HPDE6-E6E7 (cell line): ENCODE measurements at regions not wholly inside any gene's neighbourhood (a gene's known extent, or its start where the extent isn't known, plus 50 kb on each side); places are given as distances from the start of the nearest gene placed in this dataset.

ENCODE experiments used
- DNase-seq: peaks from one replicate; pipeline ENCODE4 v3.0.0; 2011; ENCODE audit warnings: missing footprints; ENCODE audit errors: extremely low spot score

DNA sequence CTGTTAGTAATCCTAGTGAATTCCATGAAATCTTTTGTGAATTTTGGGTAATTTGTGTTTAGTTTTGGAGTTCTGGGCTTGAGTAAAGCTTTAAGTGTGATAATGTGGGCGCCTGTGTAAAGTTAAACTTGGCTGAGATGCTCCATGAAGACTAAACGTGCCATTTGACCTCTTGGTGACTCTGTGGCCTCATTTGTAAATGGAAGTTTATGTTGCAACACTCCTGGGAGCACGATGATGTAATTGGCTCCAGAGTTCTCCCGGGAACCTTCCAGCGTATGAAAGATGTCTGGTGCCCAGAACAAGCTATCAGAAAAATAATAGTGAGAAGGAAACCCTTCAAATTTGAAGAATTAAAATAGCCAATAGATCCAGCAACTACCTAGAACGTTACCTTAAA lies 981.2 kb downstream of the TLE4 start:
- no peak for DNase-seq

DNA sequence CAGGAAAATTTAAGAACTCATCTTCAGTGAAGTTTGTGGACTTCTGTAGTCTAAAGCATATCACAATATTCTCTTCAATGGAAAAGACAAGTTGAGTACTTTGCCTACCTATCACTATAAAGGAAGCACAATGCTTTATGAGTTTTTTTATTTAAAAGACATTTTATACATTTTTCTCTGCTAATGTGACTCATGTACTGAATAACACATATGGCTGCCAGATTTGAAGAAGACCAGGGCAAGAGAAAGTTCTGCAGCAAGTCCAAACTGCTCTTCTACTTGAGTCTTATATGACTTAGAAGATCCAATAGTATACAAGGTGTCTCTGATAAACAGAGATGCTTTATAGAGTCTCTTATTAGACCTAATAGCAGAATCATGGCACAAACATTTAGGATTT lies 978.4 kb downstream of the TLE4 start:
- DNase-seq: no peak

DNA sequence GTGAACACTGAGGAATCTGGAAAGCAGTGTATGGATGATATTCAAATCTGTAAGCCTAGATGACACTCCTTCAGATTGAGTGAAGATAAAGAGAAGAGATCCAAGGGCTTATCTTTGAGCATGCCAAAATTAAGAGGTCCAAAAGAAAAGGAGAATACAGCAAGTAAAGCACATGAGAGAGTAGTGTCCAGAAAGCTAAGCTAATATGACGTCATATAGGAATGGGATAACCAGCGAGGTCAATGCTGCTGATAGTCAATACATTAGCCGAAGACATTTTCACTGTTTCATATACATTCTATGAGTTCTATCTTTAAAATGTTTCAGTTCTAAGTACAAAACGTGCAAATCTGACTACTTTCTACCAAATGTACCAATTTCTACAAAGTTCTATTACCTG lies 975.8 kb downstream of the TLE4 start:
- no peak for DNase-seq

DNA sequence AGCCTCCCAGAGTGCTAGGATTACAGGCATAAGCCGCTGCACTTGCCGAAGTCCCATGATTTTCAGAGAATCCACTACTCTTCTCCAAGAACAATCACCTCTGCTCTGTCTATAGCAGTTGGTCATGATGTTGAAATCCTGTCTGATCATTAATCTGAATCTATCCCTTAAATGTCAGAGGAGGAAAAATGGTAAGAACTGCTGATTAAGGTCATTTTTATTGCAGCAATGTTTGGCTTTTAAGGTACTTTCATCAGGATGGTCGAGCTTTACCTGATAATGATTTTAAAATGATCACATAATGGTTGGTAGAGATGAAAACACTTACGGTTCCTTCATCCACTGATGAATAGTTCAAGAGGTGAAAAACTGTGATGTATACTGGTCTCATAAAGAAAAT lies 968.6 kb downstream of the TLE4 start:
- no peak for DNase-seq

DNA sequence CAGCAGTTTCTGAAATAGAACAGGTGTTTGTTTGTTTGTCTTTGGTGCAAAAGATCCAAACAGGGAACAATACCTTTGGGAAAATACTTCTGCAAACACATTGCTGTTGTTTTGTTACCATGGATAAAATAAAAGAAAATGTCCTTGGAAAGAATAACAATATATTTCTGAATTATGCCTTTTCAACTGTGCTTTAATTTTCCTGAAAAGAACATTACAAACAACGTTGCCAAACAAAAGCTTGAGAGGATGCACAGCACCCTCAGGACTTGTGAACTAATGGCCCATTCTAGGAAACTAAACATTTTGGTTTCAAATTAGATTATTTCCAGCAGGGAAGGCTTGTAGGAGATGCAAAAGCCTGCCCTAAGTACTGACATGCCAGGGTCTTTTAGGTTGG lies 967.2 kb downstream of the TLE4 start:
- no peak for DNase-seq

DNA sequence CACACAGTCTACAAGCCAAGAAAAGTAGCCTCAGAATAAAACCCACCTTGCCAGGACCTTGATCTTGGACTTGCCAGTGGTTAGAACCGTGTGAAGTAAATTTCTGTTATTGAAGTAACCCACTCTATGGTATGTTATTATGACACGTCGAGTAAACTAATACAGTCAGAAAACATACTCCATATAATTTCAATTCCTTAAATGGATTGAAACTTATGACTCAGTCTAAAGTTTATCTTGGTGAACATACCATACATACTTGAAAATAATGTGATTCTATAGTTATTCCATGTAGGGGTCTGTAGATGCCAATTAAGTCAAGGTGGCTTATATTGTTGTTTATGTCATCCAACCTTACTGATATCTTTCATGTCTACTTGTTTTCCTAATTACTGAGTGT lies 950.7 kb downstream of the TLE4 start:
- DNase-seq: no peak

DNA sequence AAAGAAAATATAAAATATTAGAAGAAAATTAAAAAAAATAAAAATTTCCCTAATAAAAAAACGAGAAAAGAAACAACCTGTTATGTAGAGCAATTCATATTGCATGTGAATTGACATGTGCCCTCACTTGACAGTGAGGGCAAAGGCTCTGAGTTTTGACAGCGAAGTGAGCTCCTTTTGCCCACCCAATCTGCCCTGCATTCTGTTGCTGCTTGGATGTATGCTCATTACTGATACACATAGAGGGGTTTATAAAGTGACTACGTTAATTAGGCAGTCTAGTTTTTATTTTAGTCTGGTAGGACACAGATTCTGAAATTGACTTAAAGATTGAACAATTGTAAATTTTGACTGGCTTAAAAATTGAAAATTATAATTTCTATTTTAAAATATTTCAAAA lies 949.4 kb downstream of the TLE4 start:
- DNase-seq: no peak

DNA sequence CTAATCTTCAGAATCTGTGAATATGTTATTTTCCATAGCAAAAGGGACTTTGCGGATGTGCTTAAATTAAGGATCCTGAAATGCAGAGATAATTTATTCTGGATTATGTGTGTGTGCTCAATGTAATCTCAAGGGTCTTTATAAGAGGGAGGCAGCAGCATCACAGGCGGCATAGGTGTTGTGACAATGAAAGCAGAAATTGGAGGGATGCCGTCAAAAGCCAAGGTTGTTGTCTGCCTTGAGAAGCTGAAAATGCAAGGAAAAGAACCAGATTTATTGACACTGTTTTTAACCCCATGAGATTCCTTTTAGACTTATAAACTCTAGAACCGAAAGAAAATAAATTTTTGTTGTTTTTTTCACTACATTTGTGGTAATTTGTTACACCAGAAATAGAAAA lies 948.5 kb downstream of the TLE4 start:
- DNase-seq: no peak

DNA sequence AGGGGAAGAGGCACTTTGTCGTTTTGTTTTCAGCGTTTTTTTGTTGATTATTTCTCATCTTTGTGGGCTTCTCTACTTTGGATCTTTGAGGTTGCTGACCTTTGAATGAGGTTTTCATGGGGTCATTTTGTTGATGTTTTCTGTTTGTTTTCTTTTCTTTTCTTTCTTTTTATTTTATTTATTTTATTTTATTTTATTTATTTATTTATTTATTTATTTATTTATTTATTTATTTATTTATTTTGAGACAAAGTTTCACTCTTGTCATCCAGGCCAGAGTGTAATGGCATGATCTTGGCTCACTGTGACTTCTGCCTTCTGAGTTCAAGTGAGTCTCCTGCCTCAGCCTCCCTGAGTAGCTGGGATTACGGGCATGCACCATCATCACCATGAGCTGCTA lies 946.7 kb downstream of the TLE4 start:
- no peak for DNase-seq

DNA sequence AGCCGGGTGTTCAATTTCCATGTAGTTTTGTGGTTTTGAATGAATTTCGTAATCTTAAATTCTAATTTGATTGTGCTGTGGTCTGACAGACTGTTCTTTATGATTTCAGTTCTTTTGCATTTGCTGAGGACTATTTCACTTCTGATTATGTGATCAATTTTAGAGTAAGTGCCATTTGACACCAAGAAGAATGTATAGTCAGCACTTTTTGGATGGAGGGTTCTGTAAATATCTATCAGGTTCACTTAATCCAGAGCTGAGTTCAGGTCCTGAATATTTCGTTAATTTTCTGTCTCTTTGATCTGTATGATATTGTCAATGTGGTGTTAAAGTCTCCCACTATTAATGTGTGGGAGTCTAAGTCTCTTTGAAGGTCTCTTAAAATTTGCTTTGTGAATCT lies 944.9 kb downstream of the TLE4 start:
- no peak for DNase-seq

DNA sequence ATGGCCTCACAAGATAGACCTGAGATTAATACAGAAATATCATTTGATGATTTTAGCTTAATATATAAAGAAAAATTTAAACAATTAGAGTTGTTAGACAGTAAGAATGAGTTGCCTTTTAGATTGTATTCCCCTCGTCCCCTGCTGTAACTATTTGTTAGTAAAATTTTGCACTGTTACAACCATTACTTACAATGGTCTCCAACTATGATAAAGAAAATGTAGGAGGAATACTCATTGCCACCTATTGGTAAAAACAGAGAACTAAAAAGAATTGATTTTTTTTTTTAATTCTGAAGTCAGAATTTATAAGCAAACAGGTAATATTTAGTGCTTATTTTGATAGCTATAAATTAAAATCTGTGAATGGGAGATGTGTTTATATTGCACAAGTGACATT lies 937.6 kb downstream of the TLE4 start:
- DNase-seq: no peak

DNA sequence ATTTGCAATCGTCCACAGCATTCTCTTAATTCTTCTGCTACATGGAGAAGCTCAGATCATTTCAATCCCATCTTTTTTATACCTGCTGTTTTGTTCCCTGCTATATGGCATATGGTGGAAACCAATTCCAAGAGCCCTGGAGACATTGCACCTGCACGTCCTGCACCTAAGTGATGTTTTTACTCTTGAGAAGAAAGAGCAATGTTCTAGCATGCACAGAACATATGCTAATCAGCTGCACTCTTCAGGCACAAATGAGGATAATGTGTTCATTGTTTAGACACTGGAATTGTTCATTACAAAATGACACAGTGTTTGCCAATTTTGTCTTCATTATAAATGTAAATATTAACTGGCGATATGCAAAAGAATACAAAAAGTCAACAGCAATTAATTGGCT lies 935.8 kb downstream of the TLE4 start:
- DNase-seq: no peak

DNA sequence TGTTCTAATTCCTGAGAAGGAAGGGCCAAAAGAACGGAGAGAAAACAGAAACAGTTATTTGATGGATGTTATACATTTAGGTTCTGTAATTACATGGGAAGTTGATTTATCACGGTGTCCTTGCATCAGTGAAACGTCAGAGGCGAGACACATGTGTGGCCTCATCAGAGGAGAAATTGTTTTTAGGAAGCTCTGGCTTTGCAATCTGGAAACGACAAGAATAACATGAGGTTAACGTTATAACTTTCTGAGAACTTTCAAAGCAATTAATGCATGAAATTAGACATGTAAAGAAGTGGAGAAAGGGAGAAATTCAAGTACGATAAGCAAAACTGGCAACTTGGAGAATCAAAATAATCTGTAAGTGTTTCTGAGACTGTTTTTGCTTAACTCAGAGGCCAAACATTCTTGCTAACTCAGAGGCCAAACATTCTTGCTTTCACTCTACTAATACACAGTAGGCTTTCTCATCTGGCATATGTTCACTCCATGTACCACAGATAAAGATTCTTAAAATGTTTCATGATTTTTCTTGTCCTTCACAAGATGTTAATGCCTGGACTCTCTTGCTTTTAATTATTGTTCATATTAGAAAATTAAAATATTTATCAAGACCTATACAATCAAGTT lies 933.0 kb downstream of the TLE4 start:
- no peak for DNase-seq

DNA sequence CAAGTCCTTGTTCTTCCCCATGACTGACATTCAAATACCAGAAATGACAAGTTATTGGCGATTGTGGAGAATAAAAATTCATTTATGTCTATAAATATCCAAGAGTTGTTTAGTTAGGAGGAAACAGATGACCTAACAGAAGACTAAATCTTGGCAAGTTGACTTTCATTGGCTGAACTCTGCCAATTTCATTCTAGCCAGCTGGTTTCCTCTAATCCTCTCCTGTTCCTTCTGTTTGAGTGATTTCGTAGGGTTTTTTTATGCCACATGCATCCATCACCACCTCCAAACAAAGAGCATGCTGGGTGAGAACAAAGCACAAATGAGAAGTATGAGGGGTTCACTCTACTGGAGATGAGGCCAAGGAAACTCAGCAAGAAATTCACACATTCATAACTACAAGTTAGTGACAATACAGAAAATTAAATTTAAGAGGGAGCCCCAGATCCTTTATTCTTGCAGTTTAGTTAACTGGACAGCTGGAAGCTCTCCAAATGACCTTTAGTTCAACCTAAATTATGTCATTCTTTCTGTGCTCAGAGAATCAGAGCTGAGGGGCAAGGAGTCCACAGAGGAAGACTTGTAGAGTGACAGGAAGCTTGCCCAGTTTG lies 932.0 kb downstream of the TLE4 start:
- DNase-seq: no peak

DNA sequence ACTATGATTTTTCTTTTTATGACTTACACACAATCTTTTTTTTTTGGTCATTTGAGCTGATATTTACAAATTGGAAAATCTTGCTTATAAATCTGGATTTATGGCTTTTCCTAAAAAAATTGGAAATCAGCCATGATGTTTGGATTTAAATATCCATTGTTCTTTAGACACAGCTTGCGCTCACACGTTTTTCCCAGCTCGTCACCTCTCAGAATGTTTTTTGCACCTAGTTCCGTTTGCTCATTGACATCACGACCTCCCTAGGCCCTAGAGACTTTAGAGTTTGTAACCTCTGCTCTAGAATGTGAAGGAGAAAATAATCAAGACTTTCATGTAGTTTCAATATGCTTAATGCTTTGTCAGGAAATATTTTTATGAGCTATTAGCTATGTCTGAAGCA lies 930.5 kb downstream of the TLE4 start:
- DNase-seq: no peak

DNA sequence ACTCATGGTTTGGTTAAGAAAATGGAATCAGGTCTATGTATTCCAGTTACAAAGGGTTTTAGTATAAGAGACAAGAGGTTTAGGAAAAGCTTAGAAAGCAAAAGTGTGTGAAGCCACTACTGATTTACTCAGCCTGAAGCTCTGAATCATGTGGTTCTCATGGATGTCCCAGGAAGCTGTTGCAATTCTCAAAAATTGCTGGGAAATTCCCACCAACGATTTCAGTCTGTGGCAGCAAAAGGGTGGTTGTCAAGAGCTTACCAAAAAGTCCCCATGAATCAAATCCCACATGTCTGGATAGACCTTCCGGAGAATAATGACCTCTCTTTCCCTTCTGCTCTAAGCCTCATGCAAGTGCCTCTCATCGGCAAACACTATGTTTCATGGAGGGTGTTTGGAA lies 929.9 kb downstream of the TLE4 start:
- no peak for DNase-seq

DNA sequence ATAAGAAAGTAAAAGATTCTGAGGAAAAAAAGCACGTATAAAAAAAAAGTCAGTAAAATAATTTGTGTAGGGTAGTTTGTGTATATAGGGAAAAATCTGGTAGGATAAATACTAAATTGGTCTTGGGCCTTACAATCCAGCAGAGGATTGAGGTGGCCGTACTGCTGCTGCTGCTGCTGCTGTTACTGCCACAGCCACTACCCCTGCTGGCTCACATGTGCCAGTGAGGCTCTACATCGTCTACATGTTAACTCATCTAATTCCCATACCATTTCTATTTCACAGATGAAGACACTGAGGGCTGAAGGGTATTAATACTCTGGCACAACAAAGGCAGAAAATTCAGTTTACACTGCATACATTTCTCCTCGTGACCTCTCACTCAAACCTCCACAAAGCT lies 928.5 kb downstream of the TLE4 start:
- no peak for DNase-seq

DNA sequence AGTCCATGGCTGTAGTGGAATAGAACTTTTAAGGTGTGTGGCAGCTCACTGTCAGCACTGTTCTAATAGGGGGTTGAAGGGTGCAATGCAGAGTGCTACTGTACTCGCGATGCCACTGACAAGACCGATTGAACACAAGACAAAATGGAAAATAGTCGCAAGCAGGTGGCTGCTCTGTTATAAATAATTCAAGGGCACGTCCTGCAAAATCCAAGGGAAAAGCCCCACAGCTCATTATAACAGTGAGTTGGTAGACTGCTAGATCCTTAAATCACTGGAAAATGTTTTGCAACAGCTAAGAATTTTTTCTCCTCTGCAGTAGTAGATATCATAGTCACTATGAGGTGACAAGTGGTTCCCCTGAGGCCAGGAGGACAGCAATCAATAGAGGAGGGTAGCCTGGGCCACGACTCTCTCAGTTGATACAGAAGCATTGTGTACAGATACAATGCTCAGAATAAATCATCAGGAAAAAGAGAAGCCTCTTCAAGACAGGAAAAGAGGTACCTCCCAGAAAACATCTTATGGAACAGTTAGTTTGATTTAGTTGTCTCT lies 926.3 kb downstream of the TLE4 start:
- DNase-seq: no peak

DNA sequence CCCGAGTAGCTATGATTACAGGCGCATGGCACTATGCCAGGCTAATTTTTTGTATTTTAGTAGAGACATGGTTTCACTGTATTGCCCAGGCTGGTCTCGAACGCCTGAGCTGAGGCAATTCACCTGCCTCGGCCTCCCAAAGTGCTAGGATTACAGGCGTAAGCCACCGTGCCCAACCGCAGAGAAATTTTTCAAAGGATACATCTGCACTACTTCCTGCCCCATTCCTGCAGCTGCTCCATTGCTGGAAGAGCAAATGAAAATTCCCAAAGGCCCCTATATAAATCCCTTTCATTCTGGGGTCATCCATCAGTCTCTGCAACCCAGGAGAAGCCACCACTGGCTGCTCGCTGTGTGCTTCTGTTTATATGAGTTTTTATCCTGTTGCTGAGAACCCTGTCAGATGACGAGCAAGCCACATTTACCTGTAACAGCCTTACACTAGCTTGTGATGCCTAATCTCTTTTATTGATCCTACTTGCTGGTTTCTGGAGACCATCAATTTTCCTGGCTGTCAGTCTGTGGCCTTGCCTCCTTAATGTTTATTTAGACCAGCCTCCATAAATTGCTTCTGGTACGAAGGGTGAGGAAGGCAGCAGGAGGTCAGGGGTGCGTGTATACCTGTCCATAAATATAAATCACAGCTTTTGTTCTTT lies 925.3 kb downstream of the TLE4 start:
- no peak for DNase-seq

DNA sequence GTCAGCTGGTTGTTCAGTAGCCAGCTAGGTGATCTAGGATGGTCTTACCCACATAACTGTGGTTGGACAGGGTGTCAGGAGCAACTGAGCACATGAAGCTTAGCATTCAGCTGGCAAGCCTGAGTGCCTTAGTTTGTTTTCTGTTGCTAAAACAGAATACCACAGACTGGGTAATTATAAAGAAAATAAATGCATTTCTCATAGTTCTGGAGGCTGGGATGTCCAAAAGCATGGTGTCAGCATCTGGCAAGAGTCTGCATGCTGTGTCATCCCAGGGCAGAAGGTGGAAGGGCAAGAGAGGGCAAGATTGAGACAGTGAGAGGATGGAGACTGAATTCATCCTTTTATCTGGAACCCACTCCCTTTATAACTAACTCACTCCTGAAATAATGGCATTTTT lies 921.5 kb downstream of the TLE4 start:
- no peak for DNase-seq

DNA sequence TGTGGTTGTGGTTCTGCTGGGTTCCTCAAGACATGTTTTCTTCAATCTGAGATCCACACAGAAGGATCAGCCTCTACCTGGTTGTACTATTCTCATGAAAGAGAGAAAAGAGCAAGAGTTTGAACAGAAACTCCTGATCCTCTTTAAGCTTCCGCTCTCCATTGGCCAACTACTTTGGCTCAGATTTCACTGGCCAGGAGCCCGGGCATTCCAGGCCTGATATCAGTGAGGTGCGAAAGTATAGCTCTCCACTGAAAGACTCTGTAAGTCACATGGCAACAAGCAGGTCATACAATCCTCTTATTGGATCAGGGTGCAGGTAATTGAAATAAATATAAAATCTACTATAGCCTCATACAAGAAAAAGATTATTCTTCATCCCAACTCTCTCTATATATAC lies 920.5 kb downstream of the TLE4 start:
- DNase-seq: no peak

DNA sequence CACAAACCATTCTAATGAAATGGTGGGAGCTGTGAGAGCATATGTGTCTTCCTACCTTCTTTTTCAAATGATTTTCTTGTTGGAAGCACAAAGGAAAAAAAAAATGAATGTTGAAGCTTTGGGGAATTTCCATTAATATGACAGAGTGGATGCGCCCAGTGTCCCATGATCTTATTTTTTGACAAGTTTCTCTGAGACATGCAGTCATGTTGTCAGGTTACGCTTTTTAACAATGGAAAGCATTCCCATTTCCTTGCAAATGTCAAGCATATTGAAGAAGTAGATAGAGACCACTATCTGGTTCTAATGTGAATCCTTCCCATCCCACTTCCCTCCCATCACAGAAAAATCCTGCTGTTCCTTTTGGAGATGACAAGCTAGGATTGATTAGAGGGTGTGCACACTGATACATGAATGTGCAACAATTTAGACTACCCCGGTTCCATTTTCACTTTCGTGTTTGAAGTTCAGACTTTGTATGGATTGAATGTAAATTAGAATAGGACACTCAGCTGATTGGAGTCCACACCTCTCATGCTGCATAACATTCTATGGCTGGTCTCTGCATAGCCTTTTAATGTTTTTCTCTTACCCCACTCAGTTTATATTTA lies 919.4 kb downstream of the TLE4 start:
- DNase-seq: no peak

DNA sequence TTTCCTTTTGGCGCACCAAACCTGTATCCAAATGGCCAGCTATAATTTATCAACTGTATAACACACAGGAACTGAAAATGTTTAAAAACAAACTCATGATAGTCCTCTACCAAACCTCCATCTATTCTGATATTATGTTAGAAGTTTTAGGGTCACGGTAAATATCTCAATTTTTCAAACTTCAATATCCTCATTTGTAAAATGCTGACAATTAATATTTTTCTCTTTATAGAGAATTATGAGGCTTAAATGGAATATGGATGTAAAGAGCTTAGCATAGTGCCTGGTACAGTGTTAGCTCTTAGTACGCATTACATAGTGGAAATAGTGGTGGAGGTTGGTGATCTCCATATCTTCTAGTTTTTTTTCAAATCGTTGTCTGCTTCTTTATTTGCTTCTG lies 917.6 kb downstream of the TLE4 start:
- DNase-seq: no peak
